HG03025 (cell line): ENCODE measurements at regions not wholly inside any gene's neighbourhood (a gene's known extent, or its start where the extent isn't known, plus 50 kb on each side); places are given as distances from the start of the nearest gene placed in this dataset.

Source experiments
- ATAC-seq: cut with Tn5 transposase; IDR thresholded peaks from one replicate; pipeline ENCODE4 v1.9.1; 2021; ENCODE audit warnings: mild to moderate bottlenecking, moderate library complexity; ENCODE audit not compliant: unreplicated experiment, low FRiP score

DNA sequence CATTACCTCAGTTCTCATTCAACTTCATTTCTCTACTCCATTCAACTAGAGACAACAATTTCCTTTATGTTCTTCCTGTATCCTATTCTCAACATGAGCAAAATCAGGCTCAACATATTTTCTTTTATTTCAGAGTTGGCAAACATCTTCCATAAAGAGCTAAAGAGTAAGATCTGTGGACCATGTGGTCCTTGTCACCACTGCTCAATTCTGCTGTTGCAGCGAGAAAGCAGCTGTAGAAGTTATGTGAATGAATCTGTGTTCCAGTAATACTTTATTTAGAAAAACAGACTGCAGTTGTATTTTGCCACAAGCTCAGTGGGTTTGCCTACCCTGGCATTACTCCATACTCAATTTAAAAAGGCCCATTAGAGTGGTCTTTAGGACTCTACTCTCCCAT lies 2057.3 kb downstream of the ARAP2 start:
- ATAC-seq, result no peak

GRCh38 chr4:34191443-34191842 lies 2052.9 kb downstream of the ARAP2 start:
- no peak for ATAC-seq

DNA sequence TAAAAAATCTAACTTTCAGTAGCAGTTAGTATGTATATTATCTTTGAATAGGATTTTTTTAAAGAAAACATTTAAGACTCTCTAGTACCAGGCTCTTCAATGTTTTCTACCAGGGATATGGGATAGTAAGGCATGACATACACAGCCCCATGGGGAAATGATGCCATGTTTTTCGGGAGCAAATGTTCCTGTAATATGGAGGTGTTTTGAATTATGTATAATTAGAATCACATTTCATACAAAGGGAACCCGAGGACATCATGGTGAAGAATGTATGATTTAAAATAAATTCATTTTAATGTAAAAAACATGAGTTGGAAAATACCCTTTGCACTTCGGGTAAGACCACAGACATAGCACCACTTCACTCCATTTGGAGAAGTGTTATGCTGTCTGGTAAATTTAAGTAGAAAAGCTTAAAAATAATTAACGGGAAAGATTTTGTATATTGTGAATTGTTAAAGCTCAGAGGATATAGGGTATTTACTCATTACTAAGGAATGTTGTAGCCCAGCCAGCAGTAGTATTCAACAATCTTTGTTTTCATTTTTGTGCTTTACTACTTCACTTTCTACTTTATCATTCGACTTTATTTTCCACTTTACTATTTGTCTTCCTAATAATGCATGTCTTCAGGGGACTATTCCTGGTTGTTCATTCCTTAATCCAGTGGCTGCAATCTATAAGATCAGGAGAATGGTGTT lies 2050.7 kb downstream of the ARAP2 start:
- ATAC-seq, result no peak

- no peak for ATAC-seq
Measured at GRCh38 chr4:34194585-34194984, 2049.7 kb downstream of the ARAP2 start.

DNA sequence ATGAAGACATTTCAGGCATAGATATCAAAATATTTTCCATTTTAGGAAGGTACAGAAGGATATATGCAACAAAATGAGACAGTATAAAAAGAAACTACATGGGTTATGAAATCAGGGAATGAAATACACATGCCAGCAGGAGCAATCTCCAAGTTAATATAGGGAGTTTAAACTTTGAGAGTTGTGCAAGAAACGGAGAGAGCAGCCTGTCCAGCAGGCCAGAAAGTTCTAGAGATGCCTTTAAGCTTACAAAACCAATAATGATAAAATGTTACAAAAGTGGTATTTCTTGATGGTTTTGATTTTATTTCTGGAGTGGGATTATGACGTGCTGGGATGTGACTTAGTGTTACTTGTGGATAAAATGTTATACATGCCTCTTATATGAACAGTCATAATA lies 2047.9 kb downstream of the ARAP2 start:
- no peak for ATAC-seq

DNA sequence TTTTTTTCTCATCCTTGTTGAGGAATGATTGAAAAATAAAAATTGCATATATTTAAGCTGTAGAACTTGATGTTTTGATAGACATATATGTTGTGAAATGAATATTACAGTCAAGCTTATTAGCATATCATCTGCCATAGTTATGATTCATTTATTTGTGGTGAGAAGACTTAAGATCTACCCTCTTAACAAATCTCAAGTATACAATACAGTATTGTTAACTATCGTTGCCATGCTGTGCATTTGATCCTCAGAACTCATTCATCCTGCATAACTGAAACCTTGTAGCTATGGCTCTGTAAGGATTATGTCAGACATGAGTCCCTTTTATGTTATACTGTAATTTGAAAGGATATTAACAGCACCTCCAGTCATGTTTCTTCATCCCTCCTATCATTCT lies 2045.3 kb downstream of the ARAP2 start:
- no peak for ATAC-seq

DNA sequence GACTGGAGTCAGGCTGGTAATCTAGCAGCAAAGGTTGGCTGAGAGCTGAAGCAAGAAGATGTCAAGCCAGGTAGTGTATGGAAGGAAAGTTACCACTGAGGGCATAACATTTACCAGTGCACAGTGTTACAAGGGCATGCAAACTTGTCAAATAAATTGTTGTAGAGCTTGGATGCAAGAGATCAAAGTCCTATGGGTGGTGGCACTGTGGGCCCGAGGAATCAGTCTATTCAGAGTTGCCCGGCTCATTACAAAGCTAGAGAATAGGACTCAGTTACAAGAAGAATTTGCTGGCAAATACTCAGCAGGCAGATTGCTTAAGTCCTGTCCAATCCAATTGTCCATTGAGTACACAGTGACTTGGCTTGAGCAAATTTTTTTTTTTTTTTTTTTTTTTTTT lies 2043.8 kb downstream of the ARAP2 start:
- no peak for ATAC-seq

- ATAC-seq, result no peak
Measured at GRCh38 chr4:34202154-34202553, 2042.2 kb downstream of the ARAP2 start.

DNA sequence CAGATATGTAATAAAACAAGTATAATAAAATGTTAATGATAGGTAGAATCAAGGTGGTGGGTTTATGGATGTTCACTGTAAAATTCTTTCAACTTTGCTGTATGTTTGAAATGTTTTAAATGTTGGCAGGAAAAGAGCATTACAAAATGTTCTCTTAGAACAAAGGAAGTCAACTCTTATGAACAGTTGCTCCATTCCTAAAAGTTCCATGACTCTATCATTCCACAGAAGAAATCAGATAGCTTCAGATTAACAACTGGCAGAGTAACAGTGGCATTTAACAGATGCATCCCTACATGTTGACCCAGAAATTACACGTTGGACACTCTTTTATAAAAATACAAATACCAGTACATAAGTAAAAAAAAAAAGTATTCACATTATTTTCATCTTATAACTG lies 2023.7 kb downstream of the ARAP2 start:
- no peak for ATAC-seq

- ATAC-seq, result no peak
Measured at GRCh38 chr4:34221986-34222385, 2022.3 kb downstream of the ARAP2 start.

DNA sequence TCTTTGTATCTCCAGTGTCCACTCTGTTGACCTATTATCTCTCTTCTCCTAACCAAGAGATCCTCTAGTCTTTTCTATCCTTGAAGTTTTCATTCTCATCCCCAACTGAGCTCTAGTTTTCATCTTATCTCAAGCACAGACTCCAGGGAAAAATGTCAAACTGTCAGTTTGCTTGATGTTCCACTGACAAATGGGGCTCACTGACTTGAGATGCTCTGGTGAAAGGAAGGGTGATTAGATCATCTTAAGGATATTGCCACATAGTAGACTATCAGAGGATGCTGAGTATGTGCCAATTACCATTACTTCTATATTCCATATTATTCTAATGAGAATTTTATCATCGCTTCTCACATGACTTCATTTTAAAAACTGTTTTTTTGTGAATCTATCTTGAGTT lies 2008.2 kb downstream of the ARAP2 start:
- ATAC-seq, result no peak

- ATAC-seq, result no peak
Measured at GRCh38 chr4:34245276-34245675, 1999.0 kb downstream of the ARAP2 start.

GRCh38 chr4:34250562-34250961 lies 1993.8 kb downstream of the ARAP2 start:
- ATAC-seq, result no peak

- no peak for ATAC-seq
Measured at GRCh38 chr4:34253239-34253638, 1991.1 kb downstream of the ARAP2 start.

- no peak for ATAC-seq
Measured at GRCh38 chr4:34258176-34258575, 1986.1 kb downstream of the ARAP2 start.

DNA sequence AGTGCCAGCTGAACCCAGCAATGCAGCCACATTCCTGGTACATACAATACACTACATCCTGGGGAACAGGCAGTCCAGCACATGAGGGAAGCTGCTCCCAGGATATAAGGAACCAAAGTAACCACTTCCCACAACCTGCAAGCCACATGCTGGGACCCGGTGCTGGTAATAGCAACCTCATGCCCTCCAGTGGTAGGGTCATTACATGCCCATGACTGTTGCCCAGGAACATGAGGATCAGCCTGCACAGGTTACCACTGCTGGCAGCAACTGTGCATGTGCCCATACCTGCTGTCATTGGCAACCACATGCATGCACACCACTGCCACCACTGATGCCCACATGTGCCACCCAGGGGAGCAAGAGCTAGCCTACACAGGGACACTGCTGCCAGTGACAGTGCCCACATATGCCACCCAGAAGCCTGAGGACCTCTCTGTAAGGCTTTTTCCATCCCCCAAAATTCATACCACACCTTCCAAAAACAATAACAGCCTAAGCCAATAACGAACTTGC lies 1982.5 kb downstream of the ARAP2 start:
- no peak for ATAC-seq

DNA sequence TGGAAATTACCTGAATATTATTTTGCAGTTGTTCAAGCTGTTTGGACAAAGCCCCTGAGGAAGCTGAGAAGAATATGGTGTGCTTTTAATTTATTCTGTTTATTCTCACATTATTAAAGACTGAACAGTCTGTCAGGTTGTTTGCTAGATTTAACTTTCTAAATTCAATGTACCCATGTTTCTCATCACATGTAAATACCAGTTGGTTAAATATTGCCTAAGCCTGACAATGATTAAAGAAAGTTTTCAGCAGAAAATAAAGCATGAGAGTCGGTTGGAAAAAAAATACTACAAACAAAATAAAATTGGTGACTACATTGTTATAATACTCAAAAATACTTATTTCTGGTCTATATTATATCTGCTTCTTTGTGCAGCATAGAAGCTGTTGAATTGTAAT lies 1974.7 kb downstream of the ARAP2 start:
- no peak for ATAC-seq

DNA sequence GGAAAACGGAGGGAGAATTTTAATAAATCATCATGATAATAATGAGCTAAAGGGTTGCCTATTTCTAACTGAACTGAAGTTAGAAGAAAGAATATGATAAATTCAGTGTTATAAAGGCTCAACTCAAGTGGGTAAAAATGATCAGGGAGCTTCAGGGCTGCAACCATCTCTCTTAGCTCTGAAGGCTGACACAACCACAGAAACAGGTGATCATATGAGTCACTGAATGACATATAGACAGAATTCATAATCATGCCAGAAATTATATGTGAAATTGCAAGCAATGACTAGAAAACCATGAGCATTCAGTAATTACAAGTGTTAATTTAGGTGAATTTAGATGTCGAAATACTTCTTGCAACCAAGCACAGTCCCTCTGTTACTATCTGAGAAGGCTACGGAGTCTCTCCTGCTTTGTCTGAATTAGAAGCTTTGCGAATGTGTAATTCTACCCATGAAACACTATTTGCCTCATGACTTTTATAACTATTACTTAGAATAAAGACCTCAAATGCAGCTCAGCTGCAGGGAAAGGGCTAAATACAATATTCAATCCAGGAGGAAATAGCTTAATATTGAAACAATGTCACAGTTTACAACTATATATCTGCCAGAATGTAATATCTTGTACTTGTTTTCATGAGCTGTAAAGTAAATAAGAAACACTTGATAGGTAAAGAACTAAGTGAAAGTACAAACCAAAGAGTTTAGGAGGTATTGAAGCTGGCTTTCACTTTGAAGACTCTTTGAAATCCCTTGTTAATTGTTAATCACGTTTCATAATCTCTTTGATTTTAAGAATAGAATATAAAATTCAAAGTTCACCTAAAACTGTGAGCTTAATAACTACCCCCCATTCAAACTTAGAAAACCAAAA lies 1972.6 kb downstream of the ARAP2 start:
- ATAC-seq, result no peak

DNA sequence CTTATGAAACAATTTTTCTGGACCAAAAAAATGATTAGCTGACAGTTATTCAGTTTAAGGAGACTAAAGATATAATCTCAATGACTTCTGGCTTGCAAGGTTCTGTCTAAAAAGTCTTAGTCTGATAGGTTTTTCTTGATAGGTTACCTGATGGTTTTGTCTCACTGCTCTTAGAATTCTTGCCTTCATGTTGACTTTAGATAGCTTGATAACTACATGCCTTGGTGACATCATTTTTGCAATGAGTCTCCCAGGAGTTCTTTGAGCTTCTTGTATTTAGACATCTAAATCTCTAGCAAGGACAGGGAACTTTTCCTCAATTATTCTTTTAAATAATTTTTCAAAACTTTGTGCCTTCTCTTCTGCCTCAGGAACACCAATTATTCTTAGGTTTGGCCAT lies 1965.3 kb downstream of the ARAP2 start:
- no peak for ATAC-seq

- ATAC-seq, result no peak
Measured at GRCh38 chr4:34280131-34280530, 1964.2 kb downstream of the ARAP2 start.

GRCh38 chr4:34281826-34282225 lies 1962.5 kb downstream of the ARAP2 start:
- ATAC-seq, result no peak

GRCh38 chr4:34289489-34289888 lies 1954.8 kb downstream of the ARAP2 start:
- ATAC-seq, result no peak
